ENCODE measurements at regions not wholly inside any gene's neighbourhood (a gene's known extent, or its start where the extent isn't known, plus 50 kb on each side); places are given as distances from the start of the nearest gene placed in this dataset.

- TF ChIP-seq POLR2A (IDR thresholded peaks at IDR 0.05; ENCODE audit: extremely low read depth, insufficient read length): no peak
- TF ChIP-seq, protein P1, sequence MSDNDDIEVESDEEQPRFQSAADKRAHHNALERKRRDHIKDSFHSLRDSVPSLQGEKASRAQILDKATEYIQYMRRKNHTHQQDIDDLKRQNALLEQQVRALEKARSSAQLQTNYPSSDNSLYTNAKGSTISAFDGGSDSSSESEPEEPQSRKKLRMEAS (IDR thresholded peaks at IDR 0.05; ENCODE audit: low read depth, low read length): no peak
- no peak for TF ChIP-seq MYC (IDR thresholded peaks at IDR 0.05; ENCODE audit: low read depth, low read length)
- no peak for TF ChIP-seq CTCF (IDR thresholded peaks at IDR 0.05; ENCODE audit: low read depth, low read length)
- H3K4me3 ChIP-seq (ENCODE audit: low read depth, low read length): no peak overlapping the region
- peak; percentile 14 for DNase-seq (ENCODE audit: low read depth)
Observed at GRCh38 chr5:159385536-159385935, 55.2 kb upstream of the IL12B start.

GRCh38 chr5:159386028-159386711 is 55.9 kb upstream of the IL12B start:
- TF ChIP-seq, protein P1 (IDR thresholded peaks at IDR 0.05; ENCODE audit: low read depth, low read length): no peak
- TF ChIP-seq POLR2A (IDR thresholded peaks at IDR 0.05; ENCODE audit: extremely low read depth, insufficient read length) (no peak), CTCF (IDR thresholded peaks at IDR 0.05; ENCODE audit: low read depth, low read length) (no peak), MYC (IDR thresholded peaks at IDR 0.05; ENCODE audit: low read depth, low read length) (no peak)
- no peak for DNase-seq (ENCODE audit: low read depth)
- no peak overlapping the region for H3K4me3 ChIP-seq (ENCODE audit: low read depth, low read length)

GRCh38 chr5:159392871-159393270 is 62.6 kb upstream of the IL12B start:
- no peak for DNase-seq (ENCODE audit: low read depth)
- TF ChIP-seq POLR2A (IDR thresholded peaks at IDR 0.05; ENCODE audit: extremely low read depth, insufficient read length) (no peak), CTCF (IDR thresholded peaks at IDR 0.05; ENCODE audit: low read depth, low read length) (no peak)
- H3K4me3 ChIP-seq (ENCODE audit: low read depth, low read length): no peak overlapping the region

DNA sequence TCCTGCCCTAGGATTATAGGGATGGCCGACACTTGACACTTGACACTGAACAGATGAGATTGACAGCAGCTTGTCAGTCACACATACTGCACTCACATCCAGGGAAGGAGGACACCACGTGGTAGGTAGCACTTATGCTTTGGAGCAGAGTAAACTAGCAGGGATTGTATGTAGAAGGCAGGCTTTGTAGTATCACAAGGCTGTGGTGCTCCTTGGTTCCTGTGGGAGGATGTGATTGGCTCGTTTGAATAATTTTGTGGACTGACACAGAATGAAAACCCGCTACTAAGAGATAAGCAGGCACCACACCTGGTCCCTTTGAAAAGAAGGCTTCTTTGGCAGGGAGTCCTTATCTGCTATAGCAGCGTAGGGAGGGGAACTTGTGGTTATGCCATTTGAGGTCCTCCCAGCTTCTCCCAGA is 63.6 kb upstream of the IL12B start:
- peak; percentile 49 for DNase-seq (ENCODE audit: low read depth)
- no peak overlapping the region for H3K4me3 ChIP-seq (ENCODE audit: low read depth, low read length)
- TF ChIP-seq MYC (IDR thresholded peaks at IDR 0.05; ENCODE audit: low read depth, low read length): no peak
- TF ChIP-seq, protein P1 (IDR thresholded peaks at IDR 0.05; ENCODE audit: low read depth, low read length): peak; percentile 46

- no peak overlapping the region for H3K4me3 ChIP-seq (ENCODE audit: low read depth, low read length)
- no peak for TF ChIP-seq MYC (IDR thresholded peaks at IDR 0.05; ENCODE audit: low read depth, low read length)
- TF ChIP-seq CTCF (IDR thresholded peaks at IDR 0.05; ENCODE audit: low read depth, low read length): no peak
- TF ChIP-seq, protein P1 (IDR thresholded peaks at IDR 0.05; ENCODE audit: low read depth, low read length): no peak
- TF ChIP-seq POLR2A (IDR thresholded peaks at IDR 0.05; ENCODE audit: extremely low read depth, insufficient read length): no peak
- DNase-seq (ENCODE audit: low read depth): no peak
Observed at GRCh38 chr5:159395202-159395601, 64.9 kb upstream of the IL12B start.

GRCh38 chr5:159398936-159399335 is 68.6 kb upstream of the IL12B start:
- H3K4me3 ChIP-seq (ENCODE audit: low read depth, low read length): no peak overlapping the region
- no peak for DNase-seq (ENCODE audit: low read depth)
- TF ChIP-seq MYC (IDR thresholded peaks at IDR 0.05; ENCODE audit: low read depth, low read length): no peak

DNA sequence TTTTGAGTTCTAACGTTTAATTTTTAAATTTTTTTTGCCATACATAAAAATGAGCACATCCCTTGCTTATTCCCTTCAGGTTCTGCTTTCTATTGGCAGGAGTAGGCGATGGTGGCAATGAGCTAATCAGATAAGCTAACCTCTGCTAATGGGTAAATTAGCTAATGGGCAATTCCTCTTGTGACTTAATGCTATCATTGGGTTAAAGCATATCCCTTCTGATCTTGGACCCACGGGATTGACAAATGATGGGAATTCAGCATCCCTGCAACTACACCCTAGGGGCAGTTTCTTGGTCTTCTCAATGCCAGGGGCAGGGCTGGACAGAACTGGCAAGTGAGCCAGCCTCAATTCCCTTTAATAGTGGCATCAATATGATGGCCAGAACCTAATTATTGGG is 70.2 kb upstream of the IL12B start:
- no peak for TF ChIP-seq CTCF (IDR thresholded peaks at IDR 0.05; ENCODE audit: low read depth, low read length)
- H3K4me3 ChIP-seq (ENCODE audit: low read depth, low read length): no peak overlapping the region
- no peak for DNase-seq (ENCODE audit: low read depth)
